ENCODE measurements at regions not wholly inside any gene's neighbourhood (a gene's known extent, or its start where the extent isn't known, plus 50 kb on each side); places are given as distances from the start of the nearest gene placed in this dataset.
"Not testable (repeated sequence)": the region's sequence is repeated elsewhere in the genome, so short reads cannot be mapped to it uniquely, and the experiment has no call there.

GRCh38 chr11:116366980-116367645 is 405.7 kb downstream of the BUD13 start:
- Histone ChIP-seq H3K9ac (ENCODE audit: low read length) (no peak overlapping the region), H3K9me3 (ENCODE audit: low read length) (no peaks in the 10 kb centered on the region), H3K4me2 (ENCODE audit: low read length) (no peak overlapping the region), H3K27ac (ENCODE audit: low read depth, low read length, poor library complexity, severe bottlenecking) (no peak overlapping the region), H3K27me3 (ENCODE audit: insufficient read depth, low read length) (no peaks in the 10 kb centered on the region), H3K36me3 (ENCODE audit: insufficient read depth, low read length) (no peaks in the 10 kb centered on the region), H3F3A (ENCODE audit: insufficient read depth, low read length) (no peaks in the 10 kb centered on the region), H3K4me1 (ENCODE audit: insufficient read depth, low read length, severe bottlenecking) (no peaks in the 10 kb centered on the region), H3K79me2 (ENCODE audit: insufficient read depth, low read length) (no peaks in the 10 kb centered on the region), H3K9me2 (ENCODE audit: low read depth, low read length) (no peaks in the 10 kb centered on the region), H3K4me3 (ENCODE audit: low read depth, low read length, poor library complexity, severe bottlenecking) (no peak overlapping the region), H2AFZ (ENCODE audit: low read length) (no peak overlapping the region), H4K20me1 (ENCODE audit: insufficient read depth, low read length) (no peaks in the 10 kb centered on the region)
- TF ChIP-seq EZH2 (IDR thresholded peaks at IDR 0.05; ENCODE audit: borderline replicate concordance, low read length): no peak
- TF ChIP-seq, protein P1, sequence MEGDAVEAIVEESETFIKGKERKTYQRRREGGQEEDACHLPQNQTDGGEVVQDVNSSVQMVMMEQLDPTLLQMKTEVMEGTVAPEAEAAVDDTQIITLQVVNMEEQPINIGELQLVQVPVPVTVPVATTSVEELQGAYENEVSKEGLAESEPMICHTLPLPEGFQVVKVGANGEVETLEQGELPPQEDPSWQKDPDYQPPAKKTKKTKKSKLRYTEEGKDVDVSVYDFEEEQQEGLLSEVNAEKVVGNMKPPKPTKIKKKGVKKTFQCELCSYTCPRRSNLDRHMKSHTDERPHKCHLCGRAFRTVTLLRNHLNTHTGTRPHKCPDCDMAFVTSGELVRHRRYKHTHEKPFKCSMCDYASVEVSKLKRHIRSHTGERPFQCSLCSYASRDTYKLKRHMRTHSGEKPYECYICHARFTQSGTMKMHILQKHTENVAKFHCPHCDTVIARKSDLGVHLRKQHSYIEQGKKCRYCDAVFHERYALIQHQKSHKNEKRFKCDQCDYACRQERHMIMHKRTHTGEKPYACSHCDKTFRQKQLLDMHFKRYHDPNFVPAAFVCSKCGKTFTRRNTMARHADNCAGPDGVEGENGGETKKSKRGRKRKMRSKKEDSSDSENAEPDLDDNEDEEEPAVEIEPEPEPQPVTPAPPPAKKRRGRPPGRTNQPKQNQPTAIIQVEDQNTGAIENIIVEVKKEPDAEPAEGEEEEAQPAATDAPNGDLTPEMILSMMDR (IDR thresholded peaks at IDR 0.05; ENCODE audit: low read length): no peak

DNA sequence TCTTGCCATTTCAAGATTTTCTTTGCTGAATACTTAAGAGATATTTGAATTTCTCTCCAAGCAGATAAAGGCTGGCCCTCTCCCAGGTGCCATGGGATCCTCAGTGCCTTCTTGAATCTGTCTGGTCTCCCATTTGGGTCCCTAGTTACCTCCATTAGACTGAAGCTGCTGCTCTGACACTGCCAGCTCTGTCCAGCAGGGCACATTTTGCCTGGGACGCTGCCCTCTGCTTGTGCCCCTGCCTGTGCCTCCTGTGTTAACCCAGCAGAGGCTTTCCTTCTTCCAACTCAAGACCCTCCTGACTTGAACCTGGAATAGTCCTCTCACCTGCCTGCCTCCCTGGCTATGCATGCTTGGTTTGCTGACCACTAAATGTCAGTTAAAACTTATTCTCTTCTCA is 406.3 kb downstream of the BUD13 start:
- H3K27me3 ChIP-seq (ENCODE audit: insufficient read depth, low read length): no peaks in the 10 kb centered on the region
- H4K20me1 ChIP-seq (ENCODE audit: insufficient read depth, low read length): no peaks in the 10 kb centered on the region
- H3K9me2 ChIP-seq (ENCODE audit: low read depth, low read length): no peaks in the 10 kb centered on the region
- H3F3A ChIP-seq (ENCODE audit: insufficient read depth, low read length): no peaks in the 10 kb centered on the region
- H2AFZ ChIP-seq (ENCODE audit: low read length): no peak overlapping the region
- no peak overlapping the region for H3K4me3 ChIP-seq (ENCODE audit: low read depth, low read length, poor library complexity, severe bottlenecking)
- H3K9me3 ChIP-seq (ENCODE audit: low read length): no peaks in the 10 kb centered on the region
- TF ChIP-seq EZH2 (IDR thresholded peaks at IDR 0.05; ENCODE audit: borderline replicate concordance, low read length): no peak
- TF ChIP-seq, protein P1 (IDR thresholded peaks at IDR 0.05; ENCODE audit: low read length): no peak
- no peak overlapping the region for H3K9ac ChIP-seq (ENCODE audit: low read length)
- H3K36me3 ChIP-seq (ENCODE audit: insufficient read depth, low read length): no peaks in the 10 kb centered on the region
- no peak overlapping the region for H3K27ac ChIP-seq (ENCODE audit: low read depth, low read length, poor library complexity, severe bottlenecking)
- H3K4me2 ChIP-seq (ENCODE audit: low read length): no peak overlapping the region
- H3K79me2 ChIP-seq (ENCODE audit: insufficient read depth, low read length): no peaks in the 10 kb centered on the region
- H3K4me1 ChIP-seq (ENCODE audit: insufficient read depth, low read length, severe bottlenecking): no peaks in the 10 kb centered on the region

GRCh38 chr11:116364925-116365324 is 407.9 kb downstream of the BUD13 start:
- not testable (repeated sequence) for H3K4me1 ChIP-seq (ENCODE audit: insufficient read depth, low read length, severe bottlenecking); H3K4me2 ChIP-seq (ENCODE audit: low read length); H3K36me3 ChIP-seq (ENCODE audit: insufficient read depth, low read length); H3K9me3 ChIP-seq (ENCODE audit: low read length); H4K20me1 ChIP-seq (ENCODE audit: insufficient read depth, low read length); H2AFZ ChIP-seq (ENCODE audit: low read length); H3K27me3 ChIP-seq (ENCODE audit: insufficient read depth, low read length); H3K9ac ChIP-seq (ENCODE audit: low read length); H3F3A ChIP-seq (ENCODE audit: insufficient read depth, low read length); H3K27ac ChIP-seq (ENCODE audit: low read depth, low read length, poor library complexity, severe bottlenecking); H3K4me3 ChIP-seq (ENCODE audit: low read depth, low read length, poor library complexity, severe bottlenecking); H3K9me2 ChIP-seq (ENCODE audit: low read depth, low read length); H3K79me2 ChIP-seq (ENCODE audit: insufficient read depth, low read length)

- Histone ChIP-seq H3K36me3 (ENCODE audit: insufficient read depth, low read length) (no peaks in the 10 kb centered on the region), H3K4me2 (ENCODE audit: low read length) (no peak overlapping the region), H3K79me2 (ENCODE audit: insufficient read depth, low read length) (no peaks in the 10 kb centered on the region), H3F3A (ENCODE audit: insufficient read depth, low read length) (no peaks in the 10 kb centered on the region), H3K9me3 (ENCODE audit: low read length) (no peaks in the 10 kb centered on the region), H3K9ac (ENCODE audit: low read length) (no peak overlapping the region), H3K4me1 (ENCODE audit: insufficient read depth, low read length, severe bottlenecking) (no peaks in the 10 kb centered on the region), H3K9me2 (ENCODE audit: low read depth, low read length) (no peaks in the 10 kb centered on the region), H3K27ac (ENCODE audit: low read depth, low read length, poor library complexity, severe bottlenecking) (no peak overlapping the region), H4K20me1 (ENCODE audit: insufficient read depth, low read length) (no peaks in the 10 kb centered on the region), H3K27me3 (ENCODE audit: insufficient read depth, low read length) (no peaks in the 10 kb centered on the region), H2AFZ (ENCODE audit: low read length) (no peak overlapping the region), H3K4me3 (ENCODE audit: low read depth, low read length, poor library complexity, severe bottlenecking) (no peak overlapping the region)
- TF ChIP-seq, protein P1 (IDR thresholded peaks at IDR 0.05; ENCODE audit: low read length): no peak
- TF ChIP-seq EZH2 (IDR thresholded peaks at IDR 0.05; ENCODE audit: borderline replicate concordance, low read length): no peak
These were observed 408.4 kb downstream of the BUD13 start for GRCh38 chr11:116364348-116364747.

All from OCI-LY1 (cell line).